Cardiac fibroblast (primary cell): ENCODE measurements at regions not wholly inside any gene's neighbourhood (a gene's known extent, or its start where the extent isn't known, plus 50 kb on each side); places are given as distances from the start of the nearest gene placed in this dataset.

Source experiments
- DNase-seq, 2 donors: peaks; one replicate each; pipeline versions ENCODE4 v3.0.0 to v3.0.0-alpha.2; 2010; ENCODE audit warnings: low read depth in 2 of 2
- H3K4me3 ChIP-seq, 2 donors: replicated peaks in 1 of 2; 1 replicate in 1 of 2; 2 replicates in 1 of 2; pipeline ENCODE4 v1.5.1; 2011; ENCODE audit warnings: low read depth in 2 of 2, low read length in 2 of 2, mild to moderate bottlenecking in 2 of 2, moderate library complexity in 1 of 2
- CTCF ChIP-seq: IDR thresholded peaks from one replicate; pipeline ENCODE4 v1.5.1; 2011; ENCODE audit warnings: low read depth, mild to moderate bottlenecking, low read length, inconsistent platforms

GRCh38 chr11:82636615-82637014 lies 97.0 kb downstream of the FAM181B start:
- H3K4me3 ChIP-seq, result no peak overlapping the region
- no peak for TF ChIP-seq CTCF
- no peak for DNase-seq

GRCh38 chr11:82634091-82634490 lies 99.6 kb downstream of the FAM181B start:
- no peak for TF ChIP-seq CTCF
- no peak for DNase-seq
- no peak overlapping the region for H3K4me3 ChIP-seq

DNA sequence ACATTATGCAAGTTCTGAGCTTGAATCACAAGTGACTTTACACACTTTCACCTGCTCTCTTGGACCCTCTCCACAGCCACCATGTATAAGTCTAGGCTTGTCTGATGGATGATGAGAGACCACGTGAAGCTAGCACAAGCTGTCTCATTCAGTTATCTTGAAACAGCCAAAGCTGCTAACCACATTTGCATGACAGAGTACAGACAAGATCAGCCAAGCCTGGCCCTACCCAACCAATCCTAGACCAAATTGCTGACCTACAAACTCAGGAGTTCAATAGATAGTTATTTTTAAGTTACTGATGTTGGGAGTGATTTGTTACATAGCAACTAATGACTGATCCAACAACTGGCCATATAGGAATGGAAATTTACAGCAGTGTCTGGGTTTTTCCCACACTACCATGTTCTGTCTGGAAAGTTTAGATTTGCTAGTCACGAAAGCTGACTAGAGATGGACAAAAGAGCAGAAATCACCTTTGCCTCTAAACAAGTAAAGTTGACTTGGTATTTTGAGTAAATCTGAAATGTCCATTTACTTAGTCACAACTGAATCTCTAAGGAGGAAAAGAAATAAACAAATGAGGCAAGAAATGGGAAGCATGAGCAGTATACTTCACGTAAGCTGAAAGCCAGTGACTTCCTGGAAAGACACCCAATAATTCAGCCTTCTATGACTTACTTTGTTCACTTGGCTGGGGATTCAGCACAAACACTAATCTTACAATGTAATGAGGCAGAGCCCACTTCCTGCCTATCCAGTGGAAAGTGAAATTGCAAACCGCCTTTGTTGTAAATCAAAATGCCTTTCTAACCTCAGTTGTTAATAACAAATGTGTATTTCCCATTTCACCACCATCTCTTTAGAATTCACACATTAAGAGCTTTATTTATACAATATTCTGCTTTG lies 101.7 kb downstream of the FAM181B start:
- no peak for DNase-seq
- TF ChIP-seq CTCF, result no peak

DNA sequence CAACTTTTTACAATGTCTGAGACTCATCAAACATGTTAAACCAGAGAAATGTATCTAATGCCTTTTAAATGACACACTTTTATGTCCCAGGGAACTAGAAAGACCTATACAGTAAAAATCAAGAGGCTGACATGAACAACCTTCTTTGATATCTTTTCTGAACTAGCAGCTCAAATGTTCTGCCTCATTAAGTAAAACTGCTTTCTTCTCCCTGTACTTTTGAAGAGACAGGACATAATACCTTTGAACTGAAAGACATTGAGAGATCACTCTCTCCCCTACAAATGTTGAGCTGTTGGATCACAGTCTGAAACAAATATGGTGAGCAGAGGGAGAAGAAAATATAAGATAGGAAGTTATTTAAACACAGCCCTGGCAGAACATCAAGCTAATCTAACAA lies 123.0 kb downstream of the FAM181B start:
- no peak for DNase-seq
- no peak overlapping the region for H3K4me3 ChIP-seq
- no peak for TF ChIP-seq CTCF

More for the DNA sequence above, 101.7 kb downstream of the FAM181B start:
- H3K4me3 ChIP-seq, result no peak overlapping the region

GRCh38 chr11:82606738-82607137 lies 126.9 kb downstream of the FAM181B start:
- DNase-seq, result no peak
- TF ChIP-seq CTCF, result no peak
- no peak overlapping the region for H3K4me3 ChIP-seq

- DNase-seq, result no peak
- no peak overlapping the region for H3K4me3 ChIP-seq
- TF ChIP-seq CTCF, result no peak
Observed at GRCh38 chr11:82601711-82602110, 132.0 kb downstream of the FAM181B start.
